GM21381 (cell line): ENCODE measurements at regions not wholly inside any gene's neighbourhood (a gene's known extent, or its start where the extent isn't known, plus 50 kb on each side); places are given as distances from the start of the nearest gene placed in this dataset.

Experiments used
- ATAC-seq: cut with Tn5 transposase; IDR thresholded peaks from one replicate; pipeline ENCODE4 v1.9.1; 2021; ENCODE audit warnings: mild to moderate bottlenecking, moderate library complexity; ENCODE audit not compliant: unreplicated experiment

DNA sequence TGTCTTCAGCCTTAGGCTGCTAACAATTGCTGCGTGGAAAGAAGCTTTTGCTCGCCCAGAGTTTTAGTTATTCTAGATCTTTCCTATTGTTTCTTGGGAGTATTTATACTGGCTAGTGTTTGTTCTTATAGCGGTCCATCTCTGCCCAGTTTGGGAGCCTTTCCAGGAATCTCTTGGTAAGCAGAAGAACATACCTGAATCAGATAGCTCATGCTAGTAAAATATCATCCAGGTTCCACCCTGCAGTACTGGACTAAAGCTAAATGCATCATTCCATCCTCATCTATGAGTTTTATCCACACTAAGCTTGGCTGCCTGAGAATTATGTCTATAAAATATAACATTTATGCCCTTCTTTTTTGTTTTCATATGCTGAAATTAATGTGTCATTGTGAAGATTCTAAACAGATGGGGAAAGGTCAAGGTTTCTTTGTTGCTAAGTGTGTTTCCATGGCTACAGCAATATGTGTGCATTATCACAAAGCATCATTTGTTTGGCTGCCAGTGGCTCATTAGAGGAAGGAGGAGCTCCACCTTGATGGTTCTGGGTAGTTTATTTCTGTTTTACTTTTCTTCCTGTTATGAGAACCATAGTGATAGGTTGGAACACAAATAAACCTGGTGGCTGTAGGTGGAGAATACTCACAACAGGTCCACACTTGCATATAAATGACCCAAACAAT lies 182.8 kb downstream of the PIK3C3 start:
- no peak for ATAC-seq

DNA sequence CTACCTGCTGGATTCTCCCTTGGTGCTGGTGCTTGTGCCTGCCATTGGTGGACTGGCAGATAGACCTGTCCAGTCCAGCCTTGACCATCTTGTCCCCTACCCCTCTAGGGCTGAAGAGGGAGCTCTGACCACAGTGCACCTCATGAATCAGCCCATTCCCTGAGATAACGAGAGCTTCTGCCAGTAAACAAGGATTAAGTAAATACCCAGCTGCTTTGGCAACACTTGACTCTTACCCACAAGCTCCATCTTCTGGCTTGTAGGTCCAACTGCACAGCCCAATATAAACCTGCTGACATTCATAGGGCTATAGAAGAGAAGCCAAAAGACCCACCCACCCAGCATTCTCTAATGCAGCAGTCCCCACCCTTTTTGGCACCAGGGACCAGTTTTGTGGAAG lies 186.4 kb downstream of the PIK3C3 start:
- no peak for ATAC-seq

DNA sequence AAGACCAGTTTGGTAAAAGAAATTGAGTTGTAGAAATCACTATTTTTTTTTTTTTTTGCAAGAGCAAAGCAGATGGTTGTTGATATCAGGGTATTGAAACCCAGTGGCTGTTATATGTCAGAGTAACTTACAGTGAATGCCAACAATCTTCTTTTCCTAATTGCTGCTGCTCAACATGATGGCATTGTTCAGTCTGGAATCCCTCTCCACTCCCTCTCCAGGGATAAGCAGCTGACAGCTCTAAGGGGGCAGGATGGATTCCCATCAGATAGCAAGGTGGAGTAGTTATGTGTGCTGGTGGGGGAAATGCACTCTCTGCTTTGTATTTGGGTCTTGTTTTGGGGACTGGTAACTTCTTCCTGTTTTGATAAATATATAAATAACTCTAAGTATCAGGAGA lies 200.0 kb downstream of the PIK3C3 start:
- ATAC-seq = no peak

DNA sequence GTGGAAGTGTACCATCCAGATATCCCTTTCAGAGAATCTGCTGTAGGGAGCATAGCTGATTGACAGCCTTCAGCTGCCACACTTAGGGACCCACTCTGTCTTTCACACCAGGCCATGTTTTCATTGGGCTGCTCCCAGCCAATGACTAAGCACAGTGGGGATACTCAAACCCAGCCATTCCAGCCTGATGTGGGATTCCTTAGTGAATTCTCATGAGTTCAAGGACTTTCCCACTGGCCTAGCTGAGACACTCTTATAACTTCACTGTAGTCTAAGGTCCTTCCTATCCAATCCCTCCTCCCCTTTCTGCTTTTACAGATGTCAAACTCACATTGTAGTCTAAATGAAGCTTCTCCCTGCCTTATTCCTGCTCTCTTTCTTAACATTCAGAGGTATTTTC lies 201.2 kb downstream of the PIK3C3 start:
- ATAC-seq = no peak

DNA sequence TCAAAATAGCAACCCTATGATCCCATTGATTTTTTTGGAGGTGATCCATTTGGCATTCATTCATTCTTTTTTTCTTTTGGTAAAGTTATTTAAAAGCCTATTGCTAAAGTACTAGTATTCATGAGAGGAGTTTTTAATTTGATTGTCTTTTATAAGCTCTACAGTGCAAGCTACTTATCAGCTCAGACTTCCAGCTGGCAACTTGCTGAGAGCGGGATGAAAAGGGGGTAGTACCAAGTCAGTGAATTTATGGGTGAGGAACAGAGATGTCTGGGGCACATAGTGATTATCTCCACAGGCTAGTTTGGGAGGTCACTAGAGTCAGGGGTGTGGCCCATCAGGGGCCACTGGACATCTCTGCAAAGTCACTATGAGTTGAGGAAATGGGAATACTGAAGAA lies 202.4 kb downstream of the PIK3C3 start:
- ATAC-seq = no peak

DNA sequence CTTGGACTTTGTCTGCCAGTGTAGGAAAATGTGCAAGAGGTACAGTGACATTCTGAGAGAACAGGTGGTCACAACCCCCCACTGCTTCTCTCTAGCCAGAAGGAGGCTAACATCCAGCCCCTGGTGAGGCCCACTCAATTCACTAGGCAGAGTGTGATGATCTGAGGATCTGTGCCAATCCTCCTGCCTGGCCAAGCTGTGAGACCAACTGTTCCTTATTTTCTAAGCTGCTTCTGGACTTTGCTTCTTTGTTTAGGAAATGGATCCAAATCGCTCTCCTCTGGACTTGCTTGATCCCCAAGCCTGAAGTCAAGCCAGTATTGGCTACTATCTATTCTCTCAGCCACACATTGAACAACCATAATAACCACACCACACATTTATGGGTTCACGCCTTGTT lies 202.8 kb downstream of the PIK3C3 start:
- ATAC-seq = no peak

DNA sequence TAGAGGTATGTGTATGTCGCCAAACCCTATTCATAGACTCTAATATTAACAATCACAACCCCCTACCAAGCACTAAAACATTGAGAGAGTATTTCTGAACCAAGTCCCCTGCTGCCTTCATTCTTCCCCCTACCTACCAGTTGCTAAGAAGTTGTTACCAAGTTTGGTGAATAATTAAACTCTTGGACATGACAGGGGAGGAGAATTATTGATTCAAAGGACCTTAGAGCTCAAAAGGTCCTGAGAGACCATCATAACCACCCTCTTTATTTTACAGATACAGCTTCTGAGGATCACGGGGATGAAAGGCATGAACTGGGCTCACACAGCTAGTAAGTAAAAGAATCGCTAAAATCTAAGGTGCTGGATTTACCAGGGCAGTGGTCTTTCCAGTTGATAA lies 204.1 kb downstream of the PIK3C3 start:
- ATAC-seq = no peak

DNA sequence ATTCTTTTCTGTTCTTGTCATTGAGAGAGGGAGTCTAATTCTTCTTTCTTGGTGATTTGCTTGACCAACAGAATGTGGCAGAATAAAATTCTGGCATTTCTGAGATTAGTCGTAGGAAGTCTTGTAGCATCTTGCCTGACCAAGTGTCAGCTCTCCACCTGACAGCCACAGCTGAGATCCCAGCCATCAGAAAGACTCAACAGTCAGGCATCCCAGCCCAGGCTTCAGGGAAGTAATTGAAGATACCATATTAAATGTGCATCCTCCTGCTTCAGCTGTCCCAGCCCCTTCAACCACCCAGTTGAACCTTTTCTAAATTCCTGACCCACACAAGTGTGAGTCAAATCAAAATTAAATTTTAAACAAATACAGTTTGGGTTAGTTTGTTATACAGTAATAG lies 208.3 kb downstream of the PIK3C3 start:
- ATAC-seq = no peak

DNA sequence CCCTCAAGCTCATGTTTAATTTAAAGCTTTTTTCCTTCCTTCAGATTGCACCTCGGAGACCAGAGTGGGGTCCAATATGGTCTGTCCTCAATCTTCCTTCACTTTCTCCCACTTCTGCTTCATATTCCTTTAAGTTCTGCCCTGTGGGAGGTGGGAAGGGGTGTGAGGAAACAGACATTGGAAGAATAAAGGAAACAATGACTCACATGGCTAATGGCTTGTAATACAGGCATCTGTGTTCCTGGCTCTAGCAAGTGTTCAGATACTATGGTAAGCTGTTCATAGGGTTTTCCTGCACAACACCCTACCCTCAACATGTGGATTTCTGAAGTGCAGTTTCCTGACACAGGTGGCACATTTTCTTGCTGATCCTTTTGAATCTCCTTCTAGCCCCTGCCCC lies 209.5 kb downstream of the PIK3C3 start:
- ATAC-seq = no peak

DNA sequence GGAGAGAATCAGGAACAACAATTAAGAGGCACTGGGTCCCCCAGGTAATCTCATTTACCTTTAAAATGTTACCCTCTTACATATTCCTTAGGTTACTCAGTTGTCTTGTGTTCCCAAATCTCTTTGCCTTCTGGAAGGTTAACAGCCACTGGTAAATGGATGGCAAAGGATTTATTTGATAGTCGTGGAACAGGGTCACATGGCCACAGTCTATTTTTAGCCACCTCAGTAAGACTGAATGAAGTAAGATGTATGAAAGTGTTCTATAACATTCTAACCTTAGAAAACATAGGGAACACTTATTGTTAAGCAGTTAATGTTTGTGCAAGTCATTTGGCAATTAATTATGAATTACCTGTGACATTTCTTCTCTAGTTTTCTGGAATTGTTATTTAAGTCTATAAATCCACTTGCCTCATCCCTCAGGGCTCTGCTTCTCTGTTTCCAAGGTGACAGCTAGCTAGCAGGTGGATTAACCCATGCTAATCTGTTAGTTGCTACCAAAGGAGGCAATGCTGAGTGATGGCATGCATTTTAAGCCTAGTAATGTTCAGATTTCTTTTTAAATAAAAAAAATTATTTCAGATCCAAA lies 211.0 kb downstream of the PIK3C3 start:
- no peak for ATAC-seq

DNA sequence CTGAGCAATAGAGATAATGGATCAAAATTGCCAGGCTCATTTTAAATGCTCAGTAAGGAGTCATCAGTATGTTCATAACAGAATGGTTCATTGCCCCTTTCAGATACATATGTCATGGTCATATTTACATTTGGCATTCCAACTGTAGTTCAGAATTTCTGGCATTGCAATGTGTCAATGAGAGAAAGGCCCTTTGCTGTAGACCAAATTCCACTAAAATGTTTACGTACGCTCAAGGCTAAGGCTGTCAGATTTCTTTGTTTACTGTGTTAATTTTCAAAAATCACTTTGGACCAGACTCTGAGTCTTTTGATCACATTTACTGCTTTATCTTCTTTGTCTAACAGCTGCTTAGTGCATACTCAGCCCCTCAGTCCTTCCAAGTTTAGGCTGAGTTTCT lies 213.5 kb downstream of the PIK3C3 start:
- no peak for ATAC-seq

DNA sequence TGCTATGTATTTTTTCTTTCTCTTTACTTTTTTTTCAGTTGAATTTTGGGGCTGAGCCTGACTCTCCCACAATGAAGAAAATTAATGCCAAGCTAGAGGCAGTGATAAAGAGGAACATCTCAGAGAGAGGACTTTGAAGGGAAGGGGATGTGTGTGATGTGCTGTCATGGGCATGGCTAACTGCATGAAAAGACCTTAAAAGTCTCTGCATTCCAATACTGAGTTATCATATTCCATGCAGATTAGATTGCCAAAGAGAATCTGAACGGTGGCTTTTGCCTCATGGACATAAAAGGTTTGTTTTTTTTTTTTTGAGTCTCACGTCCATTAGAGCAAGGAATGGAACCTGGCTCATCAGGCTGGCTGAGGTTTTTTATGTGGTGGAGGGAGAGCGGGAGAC lies 213.9 kb downstream of the PIK3C3 start:
- ATAC-seq = no peak

DNA sequence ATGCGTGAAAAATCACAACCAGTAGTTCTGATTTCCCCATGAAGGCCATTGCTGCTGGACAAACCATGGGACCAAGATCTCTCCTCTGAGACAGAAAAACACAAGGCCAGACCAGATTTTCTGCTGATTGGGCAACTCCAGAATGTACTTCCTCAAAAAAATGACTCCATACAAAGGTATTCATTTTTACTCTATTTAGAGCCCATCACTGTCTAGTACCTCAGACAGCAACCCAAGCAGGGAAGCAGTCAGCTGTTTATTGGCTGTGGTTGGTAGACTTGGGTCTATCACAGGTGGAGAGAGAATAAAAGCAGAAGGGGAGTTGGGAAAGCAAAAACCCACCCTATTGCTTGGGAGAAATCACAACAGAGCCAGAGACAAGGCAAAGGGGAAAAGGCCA lies 219.9 kb downstream of the PIK3C3 start:
- ATAC-seq = no peak

DNA sequence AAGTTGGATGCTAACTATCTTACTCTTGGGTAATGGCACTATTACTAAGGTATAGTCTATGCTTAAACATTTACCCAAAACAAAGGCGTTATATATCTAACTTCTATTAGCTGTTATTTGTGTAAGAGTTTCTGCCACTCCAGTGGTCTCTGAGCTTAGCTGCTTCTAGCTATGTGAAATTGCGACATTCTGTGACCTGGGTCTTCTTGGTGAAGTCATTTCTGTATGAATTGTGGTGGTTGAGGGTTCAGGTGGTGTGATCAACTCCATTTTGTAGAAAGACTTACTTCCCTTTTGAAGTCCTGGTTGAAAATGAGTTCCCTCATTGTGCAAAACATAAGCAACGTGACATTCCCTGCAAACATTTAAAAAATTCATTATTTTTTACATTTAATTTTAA lies 221.6 kb downstream of the PIK3C3 start:
- ATAC-seq = no peak

DNA sequence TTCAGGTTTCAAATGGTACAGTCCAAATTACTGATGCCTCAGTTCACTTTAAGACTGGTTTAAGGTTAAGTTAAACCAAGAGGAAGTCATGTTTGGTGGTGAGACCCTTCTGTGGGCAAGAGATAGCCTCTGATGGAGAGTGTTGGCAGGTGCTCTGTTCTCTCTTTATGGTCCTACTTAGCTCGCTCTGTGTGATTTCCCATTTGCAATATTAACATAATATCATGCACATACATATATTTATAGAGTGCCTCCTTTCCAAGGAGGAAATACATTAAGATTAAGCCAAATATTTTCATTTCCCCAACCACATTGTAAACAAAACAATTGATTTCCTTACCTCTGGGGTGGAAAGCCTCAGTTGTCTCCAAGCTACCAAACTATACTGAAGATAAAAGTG lies 222.4 kb downstream of the PIK3C3 start:
- ATAC-seq = no peak

DNA sequence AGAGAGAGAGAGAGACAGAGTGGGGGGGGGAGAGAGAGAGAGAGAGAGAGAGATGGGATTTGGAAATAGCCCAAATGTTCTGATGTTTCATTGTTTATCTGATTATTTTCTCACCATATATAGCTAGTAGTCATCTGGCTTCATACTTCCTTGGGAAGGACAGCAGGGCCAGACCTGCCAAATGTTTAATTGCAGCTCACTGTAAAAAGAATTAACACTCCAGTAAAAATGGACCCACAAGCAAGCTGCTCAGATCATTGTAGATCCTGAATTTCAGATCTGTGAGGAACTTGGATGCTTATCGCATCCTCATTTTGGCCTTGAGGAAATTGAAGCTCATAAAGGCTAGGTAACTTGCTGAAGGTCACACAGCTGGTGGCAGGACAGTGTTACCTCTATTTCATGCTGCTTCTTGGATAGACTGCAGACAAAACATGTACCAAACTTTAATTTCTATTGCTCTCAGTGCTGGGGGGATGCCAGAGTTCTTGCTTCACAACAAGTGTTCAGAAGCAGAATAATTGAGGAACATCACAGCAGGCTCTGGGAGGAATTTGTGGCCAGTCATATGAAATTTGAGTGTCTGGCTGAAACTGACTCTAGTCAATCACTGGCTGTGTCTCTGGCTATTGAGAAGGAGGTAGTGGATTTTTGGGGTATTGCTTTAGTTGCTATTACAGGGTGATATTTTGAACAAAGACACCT lies 223.5 kb downstream of the PIK3C3 start:
- ATAC-seq = no peak

DNA sequence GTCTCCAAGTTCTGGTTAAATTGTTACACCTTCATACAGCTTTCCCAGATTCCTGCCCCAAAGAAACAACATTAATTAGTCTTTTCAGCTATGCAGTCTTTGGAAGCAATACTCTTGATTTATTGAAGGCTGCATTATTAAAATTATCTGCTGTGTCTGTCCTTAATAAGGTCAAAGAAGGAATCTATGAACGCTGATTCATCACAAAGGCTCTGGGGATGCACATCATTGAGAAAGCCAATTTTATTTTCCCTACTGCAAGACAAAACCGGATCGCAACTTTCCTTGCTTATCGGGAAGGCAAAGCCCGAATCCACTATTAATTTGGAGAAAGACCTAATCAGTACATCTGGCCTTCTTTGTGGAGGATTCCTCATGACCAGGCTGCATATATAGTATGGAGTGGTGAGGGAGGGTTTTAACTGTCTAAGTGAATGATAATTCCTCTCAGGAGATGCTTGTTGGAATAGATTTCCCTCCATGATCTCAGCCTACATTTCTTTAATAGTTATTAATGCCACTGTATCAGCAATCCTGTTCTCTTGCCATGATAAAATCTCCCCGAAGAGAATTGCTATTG lies 224.6 kb downstream of the PIK3C3 start:
- ATAC-seq = no peak

DNA sequence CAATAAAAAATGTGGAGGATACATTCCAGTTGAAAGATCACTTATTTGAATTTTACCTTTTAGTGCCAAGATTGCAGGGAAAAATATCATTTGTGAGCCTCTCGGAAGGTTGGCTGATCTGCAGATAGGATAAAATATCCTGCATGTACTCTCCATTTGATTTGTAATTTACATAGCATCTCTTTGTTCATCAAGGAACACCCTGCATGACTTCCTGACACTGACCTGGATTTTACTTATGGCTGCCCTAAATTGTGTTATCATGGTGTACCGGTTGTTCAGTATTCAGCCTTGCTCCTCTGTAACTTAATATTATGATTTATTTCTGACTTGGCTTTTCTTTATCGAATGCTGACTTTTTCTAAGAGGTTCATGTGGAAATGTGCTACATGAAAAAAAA lies 226.4 kb downstream of the PIK3C3 start:
- ATAC-seq = no peak

DNA sequence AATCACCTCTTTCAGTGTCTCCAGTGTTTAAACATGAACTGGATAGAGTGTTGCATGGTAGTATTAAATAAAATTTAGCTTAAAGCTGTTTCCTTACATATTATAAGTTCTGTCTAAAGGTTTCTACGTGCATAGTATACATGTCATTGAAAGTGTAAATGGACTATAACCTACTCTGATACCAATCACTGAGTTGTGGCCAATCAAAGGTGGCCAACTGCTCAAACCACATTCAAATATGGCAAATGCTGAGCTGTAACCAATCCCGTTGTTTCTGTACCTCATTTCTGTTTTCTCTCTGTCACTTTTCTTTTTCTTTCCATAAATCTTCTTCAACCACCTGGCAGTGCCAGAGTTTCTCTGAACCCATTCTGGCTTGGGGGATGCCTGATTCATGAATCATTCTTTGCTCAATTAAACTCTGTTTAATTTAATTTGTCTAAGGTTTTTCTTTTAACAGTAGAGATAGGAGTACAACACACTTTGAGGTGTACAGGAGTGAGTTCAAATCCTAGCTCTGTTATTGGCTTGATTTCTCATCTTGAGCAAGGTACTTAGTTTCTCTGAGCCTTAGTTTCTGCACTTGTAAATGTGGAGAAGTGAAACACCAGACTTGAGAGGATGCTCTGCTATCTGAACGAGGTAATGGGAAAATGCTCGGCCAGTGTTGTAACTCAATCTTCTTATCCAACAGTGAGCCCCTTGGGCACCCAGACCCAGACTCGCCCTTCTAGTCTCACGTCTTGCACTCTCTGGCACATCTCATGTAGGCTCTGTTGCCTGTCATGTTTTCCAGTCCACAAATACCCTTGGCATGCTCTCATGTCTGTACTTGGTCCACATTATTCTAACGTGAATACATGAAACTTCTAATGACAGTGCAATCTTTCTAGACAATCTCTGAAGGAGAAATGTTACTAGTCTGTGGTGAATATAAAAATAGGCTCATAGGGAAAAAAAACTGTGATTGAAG lies 228.0 kb downstream of the PIK3C3 start:
- no peak for ATAC-seq

DNA sequence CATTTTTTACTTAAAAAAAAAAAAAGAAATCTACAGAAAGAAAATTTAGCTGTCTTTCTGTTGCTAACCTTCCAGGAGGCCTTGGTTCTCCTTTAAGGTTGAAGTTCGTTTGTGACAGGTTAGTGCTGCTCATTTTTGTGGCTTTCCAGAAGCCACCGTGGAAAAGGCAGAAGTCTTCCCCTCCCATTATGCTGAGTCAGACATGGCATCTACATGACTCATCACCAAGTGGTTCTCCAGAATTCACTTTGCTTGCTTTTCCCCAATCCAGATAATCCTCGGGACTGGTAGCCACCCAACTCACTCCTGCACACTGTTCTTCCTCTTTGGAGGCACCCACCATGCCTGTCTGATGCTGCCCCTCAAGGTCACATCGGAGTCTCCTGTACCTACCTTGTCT lies 228.7 kb downstream of the PIK3C3 start:
- ATAC-seq = no peak
